ENCODE measurements at regions not wholly inside any gene's neighbourhood (a gene's known extent, or its start where the extent isn't known, plus 50 kb on each side); places are given as distances from the start of the nearest gene placed in this dataset.

GRCh38 chr12:125606312-125606711 lies 541.1 kb downstream of the AACS start:
- Histone ChIP-seq H3K9me3 (replicated peaks in 1 of 2; ENCODE audit: control insufficient read depth in 2 of 2, insufficient read depth in 1 of 2, low read depth in 1 of 2, low read length in 2 of 2) (no peaks in the 10 kb centered on the region), H2BK120ac (ENCODE audit: low read depth, low read length) (no peak overlapping the region), H3K4me3 (ENCODE audit: low read length in 2 of 2) (no peak overlapping the region), H4K8ac (ENCODE audit: low read depth, low read length) (no peak overlapping the region), H3K4ac (ENCODE audit: low read length) (no peak overlapping the region), H3K36me3 (replicated peaks in 1 of 2; ENCODE audit: control insufficient read depth in 2 of 2, insufficient read depth in 2 of 2, low read length in 2 of 2) (no peaks in the 10 kb centered on the region), H3K27ac (replicated peaks; ENCODE audit: low read length) (no peak overlapping the region), H3K27me3 (ENCODE audit: control insufficient read depth in 3 of 3, insufficient read depth in 3 of 3, low read depth in 1 of 3, low read length in 3 of 3) (no peaks in the 10 kb centered on the region), H2BK12ac (ENCODE audit: low read length) (no peak overlapping the region), H2BK5ac (ENCODE audit: low read length) (no peak overlapping the region), H4K91ac (ENCODE audit: low read depth, low read length, poor library complexity) (no peak overlapping the region), H2BK15ac (ENCODE audit: low read length) (no peak overlapping the region), H3K23ac (ENCODE audit: low read depth, low read length, poor library complexity) (no peak overlapping the region), H3K4me2 (ENCODE audit: insufficient read depth, low read length, poor library complexity, severe bottlenecking) (no peak overlapping the region), H3K18ac (ENCODE audit: low read length) (no peak overlapping the region), H2AK5ac (ENCODE audit: low read depth, low read length) (no peak overlapping the region), H3K14ac (ENCODE audit: low read length) (no peak overlapping the region), H3K9ac (ENCODE audit: low read depth, low read length, poor library complexity) (no peak overlapping the region), H3K4me1 (ENCODE audit: control insufficient read depth in 2 of 2, insufficient read depth in 1 of 2, low read depth in 1 of 2, low read length in 2 of 2) (no peaks in the 10 kb centered on the region), H3K79me1 (ENCODE audit: low read depth, low read length) (no peaks in the 10 kb centered on the region), H2AFZ (ENCODE audit: low read length) (no peak overlapping the region)
- WGBS, 2 donors (ENCODE audit: extremely low coverage in 2 of 2, insufficient read length in 2 of 2, insufficient replicate concordance in 1 of 2) = no CpG with 5 or more reads among the region's 5 CpGs
- DNase-seq (ENCODE audit: low spot score) = no peak

- Histone ChIP-seq H2BK12ac (ENCODE audit: low read length) (no peak overlapping the region), H3K27me3 (ENCODE audit: control insufficient read depth in 3 of 3, insufficient read depth in 3 of 3, low read depth in 1 of 3, low read length in 3 of 3) (no peaks in the 10 kb centered on the region), H3K9ac (ENCODE audit: low read depth, low read length, poor library complexity) (no peak overlapping the region), H3K4me2 (ENCODE audit: insufficient read depth, low read length, poor library complexity, severe bottlenecking) (no peak overlapping the region), H3K23ac (ENCODE audit: low read depth, low read length, poor library complexity) (no peak overlapping the region), H3K4me3 (ENCODE audit: low read length in 2 of 2) (no peak overlapping the region), H3K36me3 (replicated peaks in 1 of 2; ENCODE audit: control insufficient read depth in 2 of 2, insufficient read depth in 2 of 2, low read length in 2 of 2) (no peaks in the 10 kb centered on the region), H4K91ac (ENCODE audit: low read depth, low read length, poor library complexity) (no peak overlapping the region), H2BK5ac (ENCODE audit: low read length) (no peak overlapping the region), H3K79me1 (ENCODE audit: low read depth, low read length) (no peaks in the 10 kb centered on the region), H2AFZ (ENCODE audit: low read length) (no peak overlapping the region), H3K27ac (replicated peaks; ENCODE audit: low read length) (no peak overlapping the region), H3K9me3 (replicated peaks in 1 of 2; ENCODE audit: control insufficient read depth in 2 of 2, insufficient read depth in 1 of 2, low read depth in 1 of 2, low read length in 2 of 2) (no peaks in the 10 kb centered on the region), H3K18ac (ENCODE audit: low read length) (no peak overlapping the region), H4K8ac (ENCODE audit: low read depth, low read length) (no peak overlapping the region), H2BK15ac (ENCODE audit: low read length) (no peak overlapping the region), H3K14ac (ENCODE audit: low read length) (no peak overlapping the region), H3K4ac (ENCODE audit: low read length) (no peak overlapping the region), H2BK120ac (ENCODE audit: low read depth, low read length) (no peak overlapping the region), H3K4me1 (ENCODE audit: control insufficient read depth in 2 of 2, insufficient read depth in 1 of 2, low read depth in 1 of 2, low read length in 2 of 2) (no peaks in the 10 kb centered on the region), H2AK5ac (ENCODE audit: low read depth, low read length) (no peak overlapping the region)
- no CpG with 5 or more reads among the region's 5 CpGs for WGBS, 2 donors (ENCODE audit: extremely low coverage in 2 of 2, insufficient read length in 2 of 2, insufficient replicate concordance in 1 of 2)
- no peak for DNase-seq (ENCODE audit: low spot score)
These were observed 545.1 kb downstream of the AACS start for GRCh38 chr12:125610292-125610691.

GRCh38 chr12:125610971-125611370 lies 545.7 kb downstream of the AACS start:
- Histone ChIP-seq H3K79me1 (ENCODE audit: low read depth, low read length) (no peaks in the 10 kb centered on the region), H2BK15ac (ENCODE audit: low read length) (no peak overlapping the region), H2BK120ac (ENCODE audit: low read depth, low read length) (no peak overlapping the region), H3K9ac (ENCODE audit: low read depth, low read length, poor library complexity) (no peak overlapping the region), H2AFZ (ENCODE audit: low read length) (no peak overlapping the region), H3K36me3 (replicated peaks in 1 of 2; ENCODE audit: control insufficient read depth in 2 of 2, insufficient read depth in 2 of 2, low read length in 2 of 2) (no peaks in the 10 kb centered on the region), H2BK12ac (ENCODE audit: low read length) (no peak overlapping the region), H3K27ac (replicated peaks; ENCODE audit: low read length) (no peak overlapping the region), H3K9me3 (replicated peaks in 1 of 2; ENCODE audit: control insufficient read depth in 2 of 2, insufficient read depth in 1 of 2, low read depth in 1 of 2, low read length in 2 of 2) (no peaks in the 10 kb centered on the region), H3K27me3 (ENCODE audit: control insufficient read depth in 3 of 3, insufficient read depth in 3 of 3, low read depth in 1 of 3, low read length in 3 of 3) (no peaks in the 10 kb centered on the region), H3K4me3 (ENCODE audit: low read length in 2 of 2) (no peak overlapping the region), H2BK5ac (ENCODE audit: low read length) (no peak overlapping the region), H3K23ac (ENCODE audit: low read depth, low read length, poor library complexity) (no peak overlapping the region), H3K4me2 (ENCODE audit: insufficient read depth, low read length, poor library complexity, severe bottlenecking) (no peak overlapping the region), H3K18ac (ENCODE audit: low read length) (no peak overlapping the region), H2AK5ac (ENCODE audit: low read depth, low read length) (no peak overlapping the region), H3K4me1 (ENCODE audit: control insufficient read depth in 2 of 2, insufficient read depth in 1 of 2, low read depth in 1 of 2, low read length in 2 of 2) (no peaks in the 10 kb centered on the region), H4K8ac (ENCODE audit: low read depth, low read length) (no peak overlapping the region), H3K4ac (ENCODE audit: low read length) (no peak overlapping the region), H4K91ac (ENCODE audit: low read depth, low read length, poor library complexity) (no peak overlapping the region), H3K14ac (ENCODE audit: low read length) (no peak overlapping the region)
- WGBS, 2 donors (ENCODE audit: extremely low coverage in 2 of 2, insufficient read length in 2 of 2, insufficient replicate concordance in 1 of 2) = no CpG with 5 or more reads among the region's 2 CpGs
- no peak for DNase-seq (ENCODE audit: low spot score)

- Histone ChIP-seq H3K27me3 (ENCODE audit: control insufficient read depth in 3 of 3, insufficient read depth in 3 of 3, low read depth in 1 of 3, low read length in 3 of 3) (no peaks in the 10 kb centered on the region), H4K8ac (ENCODE audit: low read depth, low read length) (no peak overlapping the region), H3K4me1 (ENCODE audit: control insufficient read depth in 2 of 2, insufficient read depth in 1 of 2, low read depth in 1 of 2, low read length in 2 of 2) (no peaks in the 10 kb centered on the region), H3K4me2 (ENCODE audit: insufficient read depth, low read length, poor library complexity, severe bottlenecking) (no peak overlapping the region), H2BK15ac (ENCODE audit: low read length) (no peak overlapping the region), H3K9me3 (replicated peaks in 1 of 2; ENCODE audit: control insufficient read depth in 2 of 2, insufficient read depth in 1 of 2, low read depth in 1 of 2, low read length in 2 of 2) (no peaks in the 10 kb centered on the region), H3K4me3 (ENCODE audit: low read length in 2 of 2) (no peak overlapping the region), H2BK120ac (ENCODE audit: low read depth, low read length) (no peak overlapping the region), H3K9ac (ENCODE audit: low read depth, low read length, poor library complexity) (no peak overlapping the region), H3K4ac (ENCODE audit: low read length) (no peak overlapping the region), H2BK12ac (ENCODE audit: low read length) (no peak overlapping the region), H3K14ac (ENCODE audit: low read length) (no peak overlapping the region), H3K79me1 (ENCODE audit: low read depth, low read length) (no peaks in the 10 kb centered on the region), H2AFZ (ENCODE audit: low read length) (no peak overlapping the region), H2BK5ac (ENCODE audit: low read length) (no peak overlapping the region), H4K91ac (ENCODE audit: low read depth, low read length, poor library complexity) (no peak overlapping the region), H3K23ac (ENCODE audit: low read depth, low read length, poor library complexity) (no peak overlapping the region), H3K36me3 (replicated peaks in 1 of 2; ENCODE audit: control insufficient read depth in 2 of 2, insufficient read depth in 2 of 2, low read length in 2 of 2) (no peaks in the 10 kb centered on the region), H3K18ac (ENCODE audit: low read length) (no peak overlapping the region), H3K27ac (replicated peaks; ENCODE audit: low read length) (no peak overlapping the region), H2AK5ac (ENCODE audit: low read depth, low read length) (no peak overlapping the region)
- DNase-seq (ENCODE audit: low spot score) = no peak
- no CpG with 5 or more reads among the region's 1 CpG for WGBS, 2 donors (ENCODE audit: extremely low coverage in 2 of 2, insufficient read length in 2 of 2, insufficient replicate concordance in 1 of 2)
These were observed 548.8 kb downstream of the AACS start for GRCh38 chr12:125614058-125614457.
